Islet of Langerhans (tissue), 1 donor: ENCODE measurements at regions not wholly inside any gene's neighbourhood (a gene's known extent, or its start where the extent isn't known, plus 50 kb on each side); places are given as distances from the start of the nearest gene placed in this dataset.
"Not testable (repeated sequence)": the region's sequence is repeated elsewhere in the genome, so short reads cannot be mapped to it uniquely, and the experiment has no call there.

Experiments
- FAIRE-seq: peaks from one replicate; lab custom pipeline; 2011; peaks lifted over from hg19 to GRCh38; lab: Jason Lieb, UNC

- FAIRE-seq: no peak
Observed at GRCh38 chr2:160584972-160585494, 91.4 kb upstream of the RBMS1 start.

GRCh38 chr2:160590664-160591063 is 97.1 kb upstream of the RBMS1 start:
- no peak for FAIRE-seq

- FAIRE-seq: no peak
Observed at GRCh38 chr2:160592401-160592800, 98.8 kb upstream of the RBMS1 start.

- FAIRE-seq: no peak
Observed at GRCh38 chr2:160592993-160593392, 99.4 kb upstream of the RBMS1 start.

GRCh38 chr2:160596441-160596840 is 102.8 kb upstream of the RBMS1 start:
- FAIRE-seq: no peak

GRCh38 chr2:160600437-160600836 is 106.8 kb upstream of the RBMS1 start:
- not testable (repeated sequence) for FAIRE-seq

- no peak for FAIRE-seq
Observed at GRCh38 chr2:160602073-160602472, 108.5 kb upstream of the RBMS1 start.

GRCh38 chr2:160603771-160604510 is 110.3 kb upstream of the RBMS1 start:
- FAIRE-seq: no peak

- FAIRE-seq: no peak
Observed at GRCh38 chr2:160606341-160606740, 112.7 kb upstream of the RBMS1 start.

- FAIRE-seq: no peak
Observed at GRCh38 chr2:160608599-160608998, 115.0 kb upstream of the RBMS1 start.

GRCh38 chr2:160609346-160609745 is 115.7 kb upstream of the RBMS1 start:
- FAIRE-seq: no peak

GRCh38 chr2:160610041-160610440 is 116.4 kb upstream of the RBMS1 start:
- no peak for FAIRE-seq

- no peak for FAIRE-seq
Observed at GRCh38 chr2:160612266-160612856, 118.8 kb upstream of the RBMS1 start.

GRCh38 chr2:160613466-160614153 is 120.0 kb upstream of the RBMS1 start:
- FAIRE-seq: no peak

GRCh38 chr2:160614391-160614790 is 120.8 kb upstream of the RBMS1 start:
- no peak for FAIRE-seq

GRCh38 chr2:160615706-160616105 is 122.1 kb upstream of the RBMS1 start:
- no peak for FAIRE-seq

GRCh38 chr2:160616149-160616548 is 122.5 kb upstream of the RBMS1 start:
- FAIRE-seq: no peak

GRCh38 chr2:160621748-160622147 is 128.1 kb upstream of the RBMS1 start:
- FAIRE-seq: no peak

GRCh38 chr2:160628020-160628637 is 134.5 kb upstream of the RBMS1 start:
- not testable (repeated sequence) for FAIRE-seq

- FAIRE-seq: no peak
Observed at GRCh38 chr2:160628811-160629210, 135.2 kb upstream of the RBMS1 start.

- FAIRE-seq: no peak
Observed at GRCh38 chr2:160630801-160631590, 137.4 kb upstream of the RBMS1 start.
